ENCODE measurements at regions not wholly inside any gene's neighbourhood (a gene's known extent, or its start where the extent isn't known, plus 50 kb on each side); places are given as distances from the start of the nearest gene placed in this dataset.
"Not testable (repeated sequence)": the region's sequence is repeated elsewhere in the genome, so short reads cannot be mapped to it uniquely, and the experiment has no call there.

DNA sequence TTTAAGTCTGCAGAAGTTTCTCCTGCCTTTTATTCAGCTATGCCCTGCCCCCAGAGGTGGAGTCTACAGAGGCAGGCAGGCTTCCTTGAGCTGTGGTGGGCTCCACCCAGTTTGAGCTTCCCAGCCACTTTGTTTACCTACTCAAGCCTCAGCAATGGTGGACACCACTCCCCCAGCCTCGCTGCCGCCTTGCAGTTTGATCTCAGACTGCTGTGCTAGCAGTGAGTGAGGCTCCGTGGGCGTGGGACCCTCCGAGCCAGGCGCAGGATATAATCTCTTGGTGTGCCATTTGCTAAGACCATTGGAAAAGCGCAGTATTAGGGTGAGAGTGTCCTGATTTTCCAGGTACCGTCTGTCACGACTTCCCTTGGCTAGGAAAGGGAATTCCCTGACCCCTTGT lies 171.0 kb upstream of the DCAF8L1 start:
- TF ChIP-seq, protein P1, sequence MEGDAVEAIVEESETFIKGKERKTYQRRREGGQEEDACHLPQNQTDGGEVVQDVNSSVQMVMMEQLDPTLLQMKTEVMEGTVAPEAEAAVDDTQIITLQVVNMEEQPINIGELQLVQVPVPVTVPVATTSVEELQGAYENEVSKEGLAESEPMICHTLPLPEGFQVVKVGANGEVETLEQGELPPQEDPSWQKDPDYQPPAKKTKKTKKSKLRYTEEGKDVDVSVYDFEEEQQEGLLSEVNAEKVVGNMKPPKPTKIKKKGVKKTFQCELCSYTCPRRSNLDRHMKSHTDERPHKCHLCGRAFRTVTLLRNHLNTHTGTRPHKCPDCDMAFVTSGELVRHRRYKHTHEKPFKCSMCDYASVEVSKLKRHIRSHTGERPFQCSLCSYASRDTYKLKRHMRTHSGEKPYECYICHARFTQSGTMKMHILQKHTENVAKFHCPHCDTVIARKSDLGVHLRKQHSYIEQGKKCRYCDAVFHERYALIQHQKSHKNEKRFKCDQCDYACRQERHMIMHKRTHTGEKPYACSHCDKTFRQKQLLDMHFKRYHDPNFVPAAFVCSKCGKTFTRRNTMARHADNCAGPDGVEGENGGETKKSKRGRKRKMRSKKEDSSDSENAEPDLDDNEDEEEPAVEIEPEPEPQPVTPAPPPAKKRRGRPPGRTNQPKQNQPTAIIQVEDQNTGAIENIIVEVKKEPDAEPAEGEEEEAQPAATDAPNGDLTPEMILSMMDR (IDR thresholded peaks at IDR 0.05 in 8 of 11, conservative IDR thresholded peaks at IDR 0.05 in 3 of 11) = not testable (repeated sequence)
- TF ChIP-seq POLR2AphosphoS5, POLR2A (IDR thresholded peaks at IDR 0.05): not testable (repeated sequence)

All from spleen (tissue), 7 donors.